ENCODE measurements at regions not wholly inside any gene's neighbourhood (a gene's known extent, or its start where the extent isn't known, plus 50 kb on each side); places are given as distances from the start of the nearest gene placed in this dataset.

DNA sequence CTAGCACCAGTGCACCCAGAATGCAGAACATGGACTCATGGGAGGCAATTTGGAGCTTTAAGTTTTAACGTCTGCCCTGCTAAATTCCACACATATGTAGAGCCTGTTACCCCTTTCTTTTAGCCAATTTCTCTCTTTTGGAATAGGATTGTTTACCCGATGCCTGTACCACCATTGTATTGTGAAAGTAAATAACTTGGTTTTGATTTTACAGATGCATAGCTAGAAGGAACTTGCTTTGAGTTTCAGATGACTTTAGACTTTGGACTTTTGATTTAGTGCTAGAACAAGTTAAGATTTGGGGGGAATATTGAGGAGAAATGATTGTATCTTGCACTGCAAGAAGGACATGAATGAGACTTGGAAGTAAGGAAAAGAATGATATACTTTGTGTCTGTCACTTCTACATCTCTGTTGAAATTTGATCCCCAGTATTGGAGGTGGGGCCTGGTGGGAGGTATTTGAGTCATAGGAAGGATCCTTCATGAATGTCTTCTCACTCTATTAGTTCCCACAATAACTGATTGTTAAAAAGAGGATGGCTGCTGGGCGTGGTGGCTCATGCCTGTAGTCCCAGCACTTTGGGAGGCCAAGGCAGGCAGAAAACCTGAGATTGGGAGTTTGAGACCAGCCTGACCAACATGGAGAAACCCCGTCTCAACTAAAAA lies 794.8 kb upstream of the LCORL start:
- TF ChIP-seq CTCF (IDR thresholded peaks at IDR 0.05; ENCODE audit: insufficient read depth, low read depth, low read length, missing control alignments), result no peak
- no peak overlapping the region for H3K4me3 ChIP-seq (ENCODE audit: low read length)
- DNase-seq (ENCODE audit: low read depth), result no peak

DNA sequence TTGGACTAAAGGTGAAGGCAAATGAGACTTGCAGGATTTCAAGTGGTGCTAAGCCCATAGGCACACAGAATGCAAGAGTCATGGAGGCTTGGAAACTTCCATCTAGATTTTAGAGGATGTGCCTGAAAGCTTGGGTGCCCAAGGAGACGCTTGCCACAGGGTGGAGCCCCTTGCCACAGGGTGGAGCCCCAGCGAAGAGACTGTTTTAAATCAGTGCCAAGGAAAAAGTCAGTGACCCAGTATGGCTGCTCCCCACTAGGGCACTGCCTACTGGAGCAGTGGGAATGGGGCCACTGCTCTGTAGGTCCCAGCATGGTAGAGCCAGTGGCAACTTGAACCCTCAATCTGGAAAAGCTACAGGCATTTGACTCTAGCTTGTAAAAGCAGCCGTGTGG lies 794.2 kb upstream of the LCORL start:
- no peak overlapping the region for H3K4me3 ChIP-seq (ENCODE audit: low read length)
- DNase-seq (ENCODE audit: low read depth), result no peak
- TF ChIP-seq CTCF (IDR thresholded peaks at IDR 0.05; ENCODE audit: insufficient read depth, low read depth, low read length, missing control alignments), result no peak

GRCh38 chr4:18815081-18815778 lies 793.7 kb upstream of the LCORL start:
- no peak overlapping the region for H3K4me3 ChIP-seq (ENCODE audit: low read length)
- no peak for TF ChIP-seq CTCF (IDR thresholded peaks at IDR 0.05; ENCODE audit: insufficient read depth, low read depth, low read length, missing control alignments)
- DNase-seq (ENCODE audit: low read depth), result no peak

DNA sequence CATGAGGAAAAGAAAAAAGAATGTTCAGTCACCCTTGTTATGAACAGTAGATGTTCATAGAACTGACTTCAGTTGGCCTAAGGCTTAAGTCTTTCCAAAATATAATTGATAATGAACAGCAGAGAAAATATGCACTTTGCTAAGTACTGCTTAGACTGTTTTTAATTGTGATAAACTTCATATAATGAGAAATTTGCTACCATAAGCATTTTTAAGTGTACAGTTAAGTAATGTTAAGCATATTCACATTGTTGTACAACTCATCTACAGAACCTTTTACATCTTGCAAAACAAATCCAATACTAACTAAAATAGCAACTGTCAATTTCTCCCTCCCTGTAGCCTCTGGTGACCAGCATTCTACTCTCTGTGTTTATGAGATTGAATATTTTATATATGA lies 792.2 kb upstream of the LCORL start:
- no peak for TF ChIP-seq CTCF (IDR thresholded peaks at IDR 0.05; ENCODE audit: insufficient read depth, low read depth, low read length, missing control alignments)
- DNase-seq (ENCODE audit: low read depth), result no peak

GRCh38 chr4:18813055-18813454 lies 791.5 kb upstream of the LCORL start:
- TF ChIP-seq CTCF (IDR thresholded peaks at IDR 0.05; ENCODE audit: insufficient read depth, low read depth, low read length, missing control alignments), result no peak

More for the DNA sequence above, 792.2 kb upstream of the LCORL start:
- H3K4me3 ChIP-seq (ENCODE audit: low read length), result no peak overlapping the region

GRCh38 chr4:18803781-18804180 lies 782.2 kb upstream of the LCORL start:
- H3K4me3 ChIP-seq (ENCODE audit: low read length), result no peak overlapping the region
- no peak for TF ChIP-seq CTCF (IDR thresholded peaks at IDR 0.05; ENCODE audit: insufficient read depth, low read depth, low read length, missing control alignments)
- DNase-seq (ENCODE audit: low read depth), result no peak

More at GRCh38 chr4:18813055-18813454, 791.5 kb upstream of the LCORL start:
- no peak for DNase-seq (ENCODE audit: low read depth)
- H3K4me3 ChIP-seq (ENCODE audit: low read length), result no peak overlapping the region
